Neutrophil (primary cell): ENCODE measurements at regions not wholly inside any gene's neighbourhood (a gene's known extent, or its start where the extent isn't known, plus 50 kb on each side); places are given as distances from the start of the nearest gene placed in this dataset.

Source experiments
- H3K27ac ChIP-seq: fragments of 200-600 bp; sonication (generic); 2 replicates; pipeline ENCODE4 v1.5.1; 2016; ENCODE audit warnings: mild to moderate bottlenecking, moderate library complexity
- H3K27me3 ChIP-seq: fragments of 200-600 bp; sonication (generic); 2 replicates; pipeline ENCODE4 v1.6.0; 2016; ENCODE audit warnings: mild to moderate bottlenecking
- H3K36me3 ChIP-seq: fragments of 200-600 bp; sonication (generic); 2 replicates; pipeline ENCODE4 v1.5.1; 2017
- H3K4me1 ChIP-seq, 2 experiments: fragments of 200-600 bp in 1 of 2; sonication (generic) in 1 of 2; 1 replicate in 1 of 2; 2 replicates in 1 of 2; pipeline versions ENCODE4 v1.5.1 to v1.6.1; 2013 to 2016; ENCODE audit warnings: low read depth in 1 of 2, low read length in 1 of 2, mild to moderate bottlenecking in 1 of 2, moderate library complexity in 1 of 2; ENCODE audit not compliant: control insufficient read depth in 1 of 2, insufficient read depth in 1 of 2
- H3K4me3 ChIP-seq, 2 experiments: fragments of 200-600 bp in 1 of 2; sonication (generic) in 1 of 2; 1 replicate in 1 of 2; 2 replicates in 1 of 2; pipeline ENCODE4 v1.5.1; 2013 to 2016; ENCODE audit warnings: low read depth in 1 of 2, low read length in 1 of 2, mild to moderate bottlenecking in 1 of 2, moderate library complexity in 1 of 2
- H3K9me3 ChIP-seq: fragments of 200-600 bp; sonication (generic); 2 replicates; pipeline ENCODE4 v1.5.1; 2016
- TF ChIP-seq, protein P1 (sequence below): fragments of 200-600 bp; sonication (generic); IDR thresholded peaks from 2 replicates; pipeline ENCODE4 v1.5.1; 2016; ENCODE audit warnings: antibody characterized with exemption

DNA sequence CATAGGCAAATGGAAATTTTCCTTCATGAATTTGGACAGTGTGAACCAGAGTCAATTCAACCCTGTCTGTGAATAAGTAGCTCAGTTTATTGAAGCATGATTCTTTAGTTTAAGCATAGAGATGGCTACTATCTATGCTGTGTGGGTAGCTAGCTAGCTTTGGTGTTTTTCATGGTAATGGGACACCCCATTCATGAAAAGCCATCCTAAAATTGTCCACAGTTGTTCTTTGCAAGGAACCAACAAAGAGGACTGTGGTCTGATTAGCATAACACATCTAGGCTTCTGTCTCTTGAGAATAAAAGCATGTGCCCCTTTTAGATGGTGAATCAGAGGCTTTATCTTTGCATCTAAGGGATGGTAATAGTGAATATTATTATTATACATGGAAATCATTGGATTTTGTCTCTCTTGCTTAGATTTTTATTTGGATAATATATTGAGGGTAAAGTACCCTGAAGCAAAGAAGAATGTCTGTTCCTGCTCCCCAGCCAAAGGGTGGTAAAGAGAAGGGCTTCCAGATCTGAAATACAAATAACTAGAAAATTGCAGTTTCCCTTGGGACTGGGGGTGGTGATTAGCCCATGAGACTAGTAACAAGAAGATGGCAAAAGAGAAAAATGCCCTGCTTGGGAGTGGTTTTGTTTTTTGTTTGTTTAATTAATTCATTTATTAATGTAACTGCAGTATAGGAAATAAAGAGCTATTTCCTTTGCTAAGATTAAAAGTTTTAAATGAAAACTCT, 624.2 kb upstream of the ZNF608 start:
- Histone ChIP-seq H3K4me1 (no peaks in the 10 kb centered on the region), H3K27me3 (no peaks in the 10 kb centered on the region)

DNA sequence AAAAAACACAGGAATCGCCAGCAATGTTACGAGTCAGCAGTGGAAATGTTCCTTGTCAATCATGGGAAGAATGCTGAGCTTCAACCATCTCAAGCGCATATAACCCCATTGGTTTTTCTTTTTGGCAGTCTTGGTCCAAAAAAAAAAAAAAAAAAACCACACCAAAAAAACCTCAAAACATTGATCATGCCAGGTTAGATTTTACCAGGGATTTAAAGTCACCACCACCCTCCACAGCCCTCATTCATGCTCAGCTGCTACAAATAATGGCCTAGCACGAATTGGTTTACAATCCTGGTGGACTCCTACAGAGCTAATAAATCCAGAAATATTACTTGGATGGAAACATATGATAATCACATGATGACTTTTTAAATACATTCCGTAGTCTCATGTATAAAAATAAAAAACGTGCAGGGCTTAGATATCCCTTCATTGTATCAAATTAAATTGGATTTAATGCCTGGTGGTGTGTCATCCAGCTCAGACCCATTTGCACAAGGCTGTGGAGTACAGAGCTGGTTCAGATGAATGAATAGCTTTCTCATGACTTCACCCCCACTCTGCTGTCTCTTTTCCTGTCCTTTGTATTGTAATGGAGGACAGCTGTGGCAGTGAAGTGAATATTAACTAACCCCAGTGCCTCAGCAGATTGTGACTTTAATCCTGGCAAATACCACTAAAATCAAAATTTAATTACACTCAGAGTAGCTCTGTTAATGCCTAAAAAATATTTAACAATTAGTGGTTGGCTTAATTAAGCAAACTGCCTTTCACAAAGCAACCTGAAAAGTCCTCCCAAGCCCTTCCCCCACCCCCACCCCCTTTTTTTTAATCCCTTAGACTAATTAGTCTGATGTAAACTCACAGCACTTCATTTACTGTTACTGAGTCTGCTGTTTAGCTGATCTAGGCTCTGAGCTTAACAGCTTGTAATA, 626.5 kb upstream of the ZNF608 start:
- TF ChIP-seq, protein P1, sequence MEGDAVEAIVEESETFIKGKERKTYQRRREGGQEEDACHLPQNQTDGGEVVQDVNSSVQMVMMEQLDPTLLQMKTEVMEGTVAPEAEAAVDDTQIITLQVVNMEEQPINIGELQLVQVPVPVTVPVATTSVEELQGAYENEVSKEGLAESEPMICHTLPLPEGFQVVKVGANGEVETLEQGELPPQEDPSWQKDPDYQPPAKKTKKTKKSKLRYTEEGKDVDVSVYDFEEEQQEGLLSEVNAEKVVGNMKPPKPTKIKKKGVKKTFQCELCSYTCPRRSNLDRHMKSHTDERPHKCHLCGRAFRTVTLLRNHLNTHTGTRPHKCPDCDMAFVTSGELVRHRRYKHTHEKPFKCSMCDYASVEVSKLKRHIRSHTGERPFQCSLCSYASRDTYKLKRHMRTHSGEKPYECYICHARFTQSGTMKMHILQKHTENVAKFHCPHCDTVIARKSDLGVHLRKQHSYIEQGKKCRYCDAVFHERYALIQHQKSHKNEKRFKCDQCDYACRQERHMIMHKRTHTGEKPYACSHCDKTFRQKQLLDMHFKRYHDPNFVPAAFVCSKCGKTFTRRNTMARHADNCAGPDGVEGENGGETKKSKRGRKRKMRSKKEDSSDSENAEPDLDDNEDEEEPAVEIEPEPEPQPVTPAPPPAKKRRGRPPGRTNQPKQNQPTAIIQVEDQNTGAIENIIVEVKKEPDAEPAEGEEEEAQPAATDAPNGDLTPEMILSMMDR, result no peak
- Histone ChIP-seq H3K4me3 (no peak overlapping the region), H3K4me1 (no peaks in the 10 kb centered on the region), H3K9me3 (no peaks in the 10 kb centered on the region), H3K36me3 (no peaks in the 10 kb centered on the region), H3K27ac (no peak overlapping the region), H3K27me3 (no peaks in the 10 kb centered on the region)

More for the DNA sequence above, 624.2 kb upstream of the ZNF608 start:
- TF ChIP-seq, protein P1, result no peak
- Histone ChIP-seq H3K4me3 (no peak overlapping the region), H3K9me3 (no peaks in the 10 kb centered on the region), H3K36me3 (no peaks in the 10 kb centered on the region), H3K27ac (no peak overlapping the region)

DNA sequence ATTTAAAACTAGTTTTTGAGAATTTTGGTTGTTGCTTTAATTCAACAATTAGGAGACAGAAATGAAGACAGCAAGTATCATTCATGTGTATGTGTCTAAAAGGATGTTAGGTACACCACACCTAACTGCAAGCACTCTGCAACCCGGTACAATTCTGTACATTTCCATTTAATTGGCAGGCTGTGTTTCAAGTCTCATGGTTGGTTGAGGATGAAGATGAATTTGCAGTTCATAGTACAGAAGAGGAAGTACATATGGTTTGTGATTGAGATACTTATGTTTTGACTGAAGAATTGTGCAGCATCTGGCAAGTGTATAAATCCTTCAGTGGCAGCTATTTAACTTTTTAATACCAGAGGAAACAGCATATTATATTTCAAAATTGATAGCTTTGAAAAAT, 628.7 kb upstream of the ZNF608 start:
- Histone ChIP-seq H3K36me3 (no peaks in the 10 kb centered on the region), H3K4me3 (no peak overlapping the region), H3K27me3 (no peaks in the 10 kb centered on the region), H3K4me1 (no peaks in the 10 kb centered on the region), H3K27ac (no peak overlapping the region), H3K9me3 (no peaks in the 10 kb centered on the region)
- TF ChIP-seq, protein P1, result no peak

GRCh38 chr5:125376059-125376641, 629.7 kb upstream of the ZNF608 start:
- Histone ChIP-seq H3K27ac (no peak overlapping the region), H3K4me3 (no peak overlapping the region), H3K4me1 (no peaks in the 10 kb centered on the region), H3K27me3 (no peaks in the 10 kb centered on the region), H3K9me3 (no peaks in the 10 kb centered on the region), H3K36me3 (no peaks in the 10 kb centered on the region)
- TF ChIP-seq, protein P1, result no peak

- TF ChIP-seq, protein P1, result no peak
- Histone ChIP-seq H3K27ac (no peak overlapping the region), H3K9me3 (no peaks in the 10 kb centered on the region), H3K4me3 (no peak overlapping the region), H3K27me3 (no peaks in the 10 kb centered on the region), H3K4me1 (no peaks in the 10 kb centered on the region), H3K36me3 (no peaks in the 10 kb centered on the region)
These were observed 630.7 kb upstream of the ZNF608 start for GRCh38 chr5:125377141-125377540.
